ENCODE measurements at regions not wholly inside any gene's neighbourhood (a gene's known extent, or its start where the extent isn't known, plus 50 kb on each side); places are given as distances from the start of the nearest gene placed in this dataset.
A peak's percentile ranks its signal among the peaks of the same experiment; 100 is the strongest.
"Not testable (repeated sequence)": the region's sequence is repeated elsewhere in the genome, so short reads cannot be mapped to it uniquely, and the experiment has no call there.

DNA sequence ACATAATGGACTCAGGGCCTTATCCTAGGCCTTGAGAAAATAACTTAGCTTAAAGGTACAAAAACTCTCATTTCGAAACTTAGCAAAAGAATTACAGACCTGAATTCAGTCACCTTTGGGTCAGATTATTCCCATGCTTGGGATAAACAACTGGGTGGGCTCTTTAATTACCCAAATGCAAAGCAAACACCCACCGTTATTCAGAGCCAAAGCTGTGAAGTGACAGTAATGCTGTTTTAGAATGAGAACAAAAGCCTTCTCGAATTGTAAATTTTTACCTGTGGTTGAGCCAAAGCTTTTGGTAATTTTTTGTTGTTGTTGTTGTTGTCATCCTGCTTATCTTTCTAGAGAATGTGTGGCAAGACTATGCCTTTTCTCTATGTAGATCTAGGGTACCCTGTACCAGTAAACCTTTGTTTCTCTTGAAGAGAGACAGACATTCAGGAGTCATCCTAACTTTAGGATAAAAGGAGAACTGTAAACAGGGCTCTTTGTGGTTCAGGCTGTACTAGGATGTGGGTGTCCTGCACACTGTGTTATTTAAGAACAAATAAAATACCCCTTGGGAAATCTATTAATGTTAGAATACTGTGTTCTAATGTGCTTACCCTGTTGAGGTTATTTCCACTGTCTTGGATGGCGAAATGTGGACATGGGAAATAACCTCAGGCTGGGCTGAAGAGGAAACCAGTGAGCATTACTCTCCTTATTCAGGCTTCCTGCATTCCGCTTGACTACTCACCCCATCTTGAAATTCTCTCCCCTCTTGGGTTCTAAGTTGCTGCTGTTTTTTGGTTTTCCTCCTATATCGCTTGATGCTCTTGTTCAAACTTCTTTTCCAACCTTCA is 480.7 kb downstream of the CD83 start:
- H3K27me3 Mint-ChIP-seq (ENCODE audit: insufficient read depth, low read depth, poor library complexity), result peaks cover 6% of the 10 kb centered on the region
- no peak overlapping the region; the same call in 2 of the 3 replicates for H3K4me3 Mint-ChIP-seq
- peaks cover 36% of the 10 kb centered on the region for H3K4me1 ChIP-seq (ENCODE audit: insufficient read depth)
- no peaks in the 10 kb centered on the region; the same call in 2 of the 3 replicates for H3K36me3 Mint-ChIP-seq (ENCODE audit: low read depth)
- no peaks in the 10 kb centered on the region for H4K20me1 ChIP-seq (replicated peaks; ENCODE audit: insufficient read depth)
- peak overlapping the region; percentile 23 for H3K4me2 ChIP-seq
- H3K36me3 ChIP-seq (ENCODE audit: insufficient read depth), result no peaks in the 10 kb centered on the region
- H3K27ac ChIP-seq (ENCODE audit: low read depth), result peak overlapping the region; percentile 65
- no peak overlapping the region for H3K27ac Mint-ChIP-seq
- no peaks in the 10 kb centered on the region for H3K9me2 ChIP-seq (ENCODE audit: insufficient read depth)
- DNase-seq (ENCODE audit: low spot score) (peak; percentile 40), ATAC-seq (peak; percentile 73)
- no peaks in the 10 kb centered on the region for H3K9me3 Mint-ChIP-seq
- peaks cover 34% of the 10 kb centered on the region for H3K4me1 Mint-ChIP-seq
- H3K79me2 ChIP-seq (replicated peaks; ENCODE audit: insufficient read depth), result no peaks in the 10 kb centered on the region
- H3K27me3 ChIP-seq (ENCODE audit: insufficient read depth), result no peaks in the 10 kb centered on the region
- H2AFZ ChIP-seq, result no peak overlapping the region
- no peaks in the 10 kb centered on the region for H3F3A ChIP-seq (replicated peaks; ENCODE audit: low read depth)
- no peak overlapping the region; the same call in 1 of the 2 replicates for H3K4me3 ChIP-seq
- TF ChIP-seq NANOG (IDR thresholded peaks at IDR 0.05; ENCODE audit: borderline replicate concordance), result 0 out of 2 replicates have a peak, but pooled peaks have one; percentile 33
- TF ChIP-seq CREB1 (CRISPR knock-in tag; IDR thresholded peaks at IDR 0.05; ENCODE audit: low read depth), result no peak

DNA sequence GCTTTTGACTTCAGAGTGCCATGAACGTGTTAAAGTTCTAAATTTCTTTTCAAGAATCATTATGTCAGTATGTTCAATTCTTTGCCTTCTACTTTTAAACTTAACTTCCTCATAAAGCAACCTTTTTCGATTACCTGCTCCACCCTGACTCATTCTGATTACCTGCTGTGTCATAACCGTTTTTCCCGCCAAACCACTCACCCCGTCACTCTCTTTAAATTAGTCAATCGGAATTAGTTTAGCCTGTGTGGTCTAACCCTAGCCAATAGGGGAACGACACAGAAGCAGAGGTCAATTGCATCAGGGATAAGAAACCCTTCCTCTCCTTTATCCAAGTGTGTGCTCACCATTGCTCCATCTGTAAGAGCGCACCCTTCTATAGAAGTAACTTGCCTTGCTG is 482.7 kb downstream of the CD83 start:
- H3K27me3 ChIP-seq (ENCODE audit: insufficient read depth); H2AFZ ChIP-seq; H3K9me2 ChIP-seq (ENCODE audit: insufficient read depth); H3K4me3 Mint-ChIP-seq; H3F3A ChIP-seq (replicated peaks; ENCODE audit: low read depth); H3K36me3 Mint-ChIP-seq (ENCODE audit: low read depth); ATAC-seq; H3K27me3 Mint-ChIP-seq (ENCODE audit: insufficient read depth, low read depth, poor library complexity); H4K20me1 ChIP-seq (replicated peaks; ENCODE audit: insufficient read depth); H3K9me3 Mint-ChIP-seq; H3K4me3 ChIP-seq; H3K27ac Mint-ChIP-seq; DNase-seq (ENCODE audit: low spot score); H3K79me2 ChIP-seq (replicated peaks; ENCODE audit: insufficient read depth); H3K4me2 ChIP-seq; H3K36me3 ChIP-seq (ENCODE audit: insufficient read depth); H3K27ac ChIP-seq (ENCODE audit: low read depth): not testable (repeated sequence)
- H3K4me1 Mint-ChIP-seq, result peaks cover 34% of the 10 kb centered on the region
- peaks cover 34% of the 10 kb centered on the region for H3K4me1 ChIP-seq (ENCODE audit: insufficient read depth)

GRCh38 chr6:14601490-14601889 is 483.9 kb downstream of the CD83 start:
- Histone ChIP-seq H3K36me3 (ENCODE audit: insufficient read depth) (no peaks in the 10 kb centered on the region), H3K4me1 (ENCODE audit: insufficient read depth) (peaks cover 35% of the 10 kb centered on the region), H3K4me2 (no peak overlapping the region), H4K20me1 (replicated peaks; ENCODE audit: insufficient read depth) (no peaks in the 10 kb centered on the region), H2AFZ (no peak overlapping the region), H3F3A (replicated peaks; ENCODE audit: low read depth) (no peaks in the 10 kb centered on the region), H3K4me3 (no peak overlapping the region), H3K27me3 (ENCODE audit: insufficient read depth) (no peaks in the 10 kb centered on the region), H3K9me2 (ENCODE audit: insufficient read depth) (no peaks in the 10 kb centered on the region), H3K27ac (ENCODE audit: low read depth) (no peak overlapping the region), H3K79me2 (replicated peaks; ENCODE audit: insufficient read depth) (no peaks in the 10 kb centered on the region)
- H3K9me3 Mint-ChIP-seq, result no peaks in the 10 kb centered on the region
- TF ChIP-seq NANOG (IDR thresholded peaks at IDR 0.05; ENCODE audit: borderline replicate concordance) (no peak), CREB1 (CRISPR knock-in tag; IDR thresholded peaks at IDR 0.05; ENCODE audit: low read depth) (no peak), ZNF114 (CRISPR knock-in tag; IDR thresholded peaks at IDR 0.05) (no peak), STAT1 (IDR thresholded peaks at IDR 0.05; ENCODE audit: unreplicated experiment) (no peak), EZH2phosphoT487 (IDR thresholded peaks at IDR 0.05; ENCODE audit: unreplicated experiment) (no peak), EZH2 (IDR thresholded peaks at IDR 0.05; ENCODE audit: low read depth, unreplicated experiment) (no peak), ZNF331 (CRISPR knock-in tag; IDR thresholded peaks at IDR 0.05; ENCODE audit: low read depth) (no peak), ETS1 (IDR thresholded peaks at IDR 0.05) (no peak), POLR2AphosphoS5 (IDR thresholded peaks at IDR 0.05; ENCODE audit: low read depth) (no peak)
- TF ChIP-seq, protein P1, sequence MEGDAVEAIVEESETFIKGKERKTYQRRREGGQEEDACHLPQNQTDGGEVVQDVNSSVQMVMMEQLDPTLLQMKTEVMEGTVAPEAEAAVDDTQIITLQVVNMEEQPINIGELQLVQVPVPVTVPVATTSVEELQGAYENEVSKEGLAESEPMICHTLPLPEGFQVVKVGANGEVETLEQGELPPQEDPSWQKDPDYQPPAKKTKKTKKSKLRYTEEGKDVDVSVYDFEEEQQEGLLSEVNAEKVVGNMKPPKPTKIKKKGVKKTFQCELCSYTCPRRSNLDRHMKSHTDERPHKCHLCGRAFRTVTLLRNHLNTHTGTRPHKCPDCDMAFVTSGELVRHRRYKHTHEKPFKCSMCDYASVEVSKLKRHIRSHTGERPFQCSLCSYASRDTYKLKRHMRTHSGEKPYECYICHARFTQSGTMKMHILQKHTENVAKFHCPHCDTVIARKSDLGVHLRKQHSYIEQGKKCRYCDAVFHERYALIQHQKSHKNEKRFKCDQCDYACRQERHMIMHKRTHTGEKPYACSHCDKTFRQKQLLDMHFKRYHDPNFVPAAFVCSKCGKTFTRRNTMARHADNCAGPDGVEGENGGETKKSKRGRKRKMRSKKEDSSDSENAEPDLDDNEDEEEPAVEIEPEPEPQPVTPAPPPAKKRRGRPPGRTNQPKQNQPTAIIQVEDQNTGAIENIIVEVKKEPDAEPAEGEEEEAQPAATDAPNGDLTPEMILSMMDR (conservative IDR thresholded peaks at IDR 0.05; ENCODE audit: low read depth in 2 of 2), result no peak
- no peak overlapping the region for H3K4me3 Mint-ChIP-seq
- DNase-seq (ENCODE audit: low spot score), result no peak
- H3K27ac Mint-ChIP-seq, result no peak overlapping the region
- ATAC-seq, result no peak
- no peaks in the 10 kb centered on the region; the same call in 2 of the 3 replicates for H3K36me3 Mint-ChIP-seq (ENCODE audit: low read depth)
- peaks cover 33% of the 10 kb centered on the region for H3K4me1 Mint-ChIP-seq
- H3K27me3 Mint-ChIP-seq (ENCODE audit: insufficient read depth, low read depth, poor library complexity), result peaks cover 6% of the 10 kb centered on the region
